HEK293 (cell line): ENCODE measurements at regions not wholly inside any gene's neighbourhood (a gene's known extent, or its start where the extent isn't known, plus 50 kb on each side); places are given as distances from the start of the nearest gene placed in this dataset.

Experiments used
- CTCF ChIA-PET: fragments of 350-600 bp; formaldehyde crosslinking; extraction: SDS; loops from one replicate; lab custom pipeline; 2021; ENCODE audit warnings: antibody characterized with exemption; lab: Yijun Ruan, JAX
- POLR2A ChIA-PET: fragments of 300-600 bp; formaldehyde crosslinking; extraction: SDS; loops from one replicate; lab custom pipeline; 2020; ENCODE audit warnings: antibody characterized with exemption, inconsistent platforms; lab: Yijun Ruan, JAX
- H3K27ac ChIP-seq: fragments of 200-500 bp; sonication (Bioruptor generic); 2 replicates; pipeline ENCODE4 v1.5.1; 2014; ENCODE audit warnings: low read depth, low read length, control low read depth, inconsistent platforms; ENCODE audit errors: extremely low read depth
- H3K36me3 ChIP-seq, 2 experiments: fragments of 200-500 bp in 1 of 2; sonication (Bioruptor generic) in 1 of 2; 1 replicate in 1 of 2; 2 replicates in 1 of 2; pipeline ENCODE4 v1.5.1; 2014 to 2017; ENCODE audit warnings: inconsistent platforms in 2 of 2, low read length in 2 of 2; ENCODE audit not compliant: control insufficient read depth in 2 of 2, insufficient read depth in 1 of 2
- H3K4me1 ChIP-seq: fragments of 200-500 bp; sonication (Bioruptor generic); 2 replicates; pipeline ENCODE4 v1.5.1; 2014; ENCODE audit warnings: mild to moderate bottlenecking, low read length, inconsistent platforms; ENCODE audit not compliant: control insufficient read depth, insufficient read depth
- H3K4me3 ChIP-seq: 2 replicates; pipeline ENCODE4 v1.5.1; 2011; ENCODE audit warnings: low read depth, mild to moderate bottlenecking, control low read depth, low read length, moderate library complexity
- H3K9me3 ChIP-seq: fragments of 200-500 bp; sonication (Bioruptor generic); 2 replicates; pipeline ENCODE4 v1.5.1; 2014; ENCODE audit warnings: low read depth, low read length, inconsistent platforms; ENCODE audit not compliant: control insufficient read depth, insufficient read depth
- BCL6B ChIP-seq: fragments of 450-650 bp; formaldehyde crosslinking; IDR thresholded peaks from 2 replicates; pipeline ENCODE4 v1.5.1; 2017; ENCODE audit warnings: missing biosample characterization, missing genetic modification characterization
- HOXC10 ChIP-seq: sonication (generic); formaldehyde crosslinking; IDR thresholded peaks from 2 replicates; pipeline ENCODE4 v1.8.1; 2023; ENCODE audit warnings: mild to moderate bottlenecking, missing genetic modification reagents
- PRDM2 ChIP-seq: fragments of 450-650 bp; formaldehyde crosslinking; IDR thresholded peaks from 2 replicates; pipeline ENCODE4 v1.5.1; 2016; ENCODE audit warnings: missing biosample characterization, missing genetic modification characterization, borderline replicate concordance
- RBAK ChIP-seq: fragments of 450-650 bp; formaldehyde crosslinking; IDR thresholded peaks from 2 replicates; pipeline ENCODE4 v1.5.1; 2016; ENCODE audit warnings: missing biosample characterization, missing genetic modification characterization
- SCRT1 ChIP-seq: fragments of 450-650 bp; formaldehyde crosslinking; IDR thresholded peaks from 2 replicates; pipeline ENCODE4 v1.5.1; 2016; ENCODE audit warnings: missing biosample characterization, missing genetic modification characterization, borderline replicate concordance
- ZNF2 ChIP-seq: fragments of 450-650 bp; formaldehyde crosslinking; IDR thresholded peaks from 2 replicates; pipeline ENCODE4 v1.5.1; 2016; ENCODE audit warnings: missing biosample characterization, missing genetic modification characterization
- ZNF292 ChIP-seq: fragments of 450-650 bp; formaldehyde crosslinking; IDR thresholded peaks from 2 replicates; pipeline ENCODE4 v1.5.1; 2016; ENCODE audit warnings: low read depth, missing biosample characterization, missing genetic modification characterization, borderline replicate concordance
- ZNF350 ChIP-seq: fragments of 450-650 bp; formaldehyde crosslinking; IDR thresholded peaks from 2 replicates; pipeline ENCODE4 v1.5.0; 2017; ENCODE audit warnings: missing biosample characterization, mild to moderate bottlenecking, missing genetic modification characterization
- ZNF426 ChIP-seq: fragments of 450-650 bp; formaldehyde crosslinking; IDR thresholded peaks from 2 replicates; pipeline ENCODE4 v1.5.1; 2017; ENCODE audit warnings: missing biosample characterization, missing genetic modification characterization, mild to moderate bottlenecking, inconsistent platforms, moderate library complexity
- ZNF473 ChIP-seq: fragments of 450-650 bp; formaldehyde crosslinking; IDR thresholded peaks from 2 replicates; pipeline ENCODE4 v1.5.1; 2017; ENCODE audit warnings: missing biosample characterization, missing genetic modification characterization
- ZNF548 ChIP-seq: fragments of 450-650 bp; formaldehyde crosslinking; IDR thresholded peaks from 2 replicates; pipeline ENCODE4 v1.5.1; 2016; ENCODE audit warnings: missing biosample characterization, missing genetic modification characterization
- ZNF677 ChIP-seq: fragments of 450-650 bp; IDR thresholded peaks from 2 replicates; pipeline ENCODE4 v1.5.0; 2018; ENCODE audit warnings: missing biosample characterization, mild to moderate bottlenecking, missing genetic modification characterization, moderate library complexity
- ZNF830 ChIP-seq: fragments of 450-650 bp; IDR thresholded peaks from 2 replicates; pipeline ENCODE4 v1.5.0; 2018; ENCODE audit warnings: missing biosample characterization, missing genetic modification characterization, low read depth, mild to moderate bottlenecking, moderate library complexity
- TF ChIP-seq, protein P1 (sequence below): fragments of 450-650 bp; formaldehyde crosslinking; IDR thresholded peaks from 2 replicates; pipeline ENCODE4 v1.5.1; 2017; ENCODE audit warnings: missing biosample characterization, missing genetic modification characterization

DNA sequence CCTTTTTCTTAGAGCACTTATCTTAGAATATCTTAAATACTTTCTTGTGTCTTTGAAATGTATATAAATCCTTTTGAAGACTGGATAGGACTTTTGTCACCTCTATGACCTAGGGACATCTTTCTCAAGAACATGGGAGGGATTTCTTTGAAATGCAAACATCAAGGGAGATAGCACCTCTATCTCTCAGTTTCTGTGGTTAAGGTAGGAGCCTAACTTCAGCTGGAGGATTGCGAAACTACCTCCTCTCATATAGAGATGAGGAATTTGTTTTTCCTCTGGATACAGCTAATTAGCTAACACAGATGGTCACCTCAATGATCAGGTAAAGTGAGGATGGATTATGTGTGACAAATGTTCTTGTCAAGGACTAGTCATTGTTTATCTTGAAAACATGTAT lies 631.3 kb upstream of the IMPG1 start:
- ChIA-PET POLR2A (no interaction called here), CTCF (interaction anchor here (0.6 to 0.7 kb wide), 2 partner anchors 8 to 9 kb away, joined by 3 to 4 read pairs; no protein-coding TSS in a partner anchor)
- no peak for TF ChIP-seq ZNF677 (tag by site-specific recombination)
- TF ChIP-seq PRDM2 (tag by site-specific recombination), result no peak
- Histone ChIP-seq H3K4me1 (no peaks in the 10 kb centered on the region), H3K9me3 (no peaks in the 10 kb centered on the region), H3K4me3 (no peak overlapping the region), H3K36me3 (no peaks in the 10 kb centered on the region), H3K27ac (no peak overlapping the region)

GRCh38 chr6:76703285-76703684 lies 630.8 kb upstream of the IMPG1 start:
- Histone ChIP-seq H3K36me3 (no peaks in the 10 kb centered on the region), H3K9me3 (no peaks in the 10 kb centered on the region), H3K27ac (no peak overlapping the region), H3K4me1 (no peaks in the 10 kb centered on the region), H3K4me3 (no peak overlapping the region)
- no peak for TF ChIP-seq RBAK (tag by site-specific recombination)
- TF ChIP-seq BCL6B (tag by site-specific recombination), result no peak
- TF ChIP-seq ZNF2 (tag by site-specific recombination), result no peak
- TF ChIP-seq ZNF473, result no peak
- no peak for TF ChIP-seq ZNF830
- no peak for TF ChIP-seq ZNF292 (tag by site-specific recombination)
- TF ChIP-seq HOXC10 (CRISPR knock-in tag), result no peak
- no peak for TF ChIP-seq SCRT1
- TF ChIP-seq ZNF350 (tag by site-specific recombination), result no peak
- TF ChIP-seq ZNF548 (tag by site-specific recombination), result no peak
- no peak for TF ChIP-seq ZNF426 (tag by site-specific recombination)
- TF ChIP-seq, protein P1, sequence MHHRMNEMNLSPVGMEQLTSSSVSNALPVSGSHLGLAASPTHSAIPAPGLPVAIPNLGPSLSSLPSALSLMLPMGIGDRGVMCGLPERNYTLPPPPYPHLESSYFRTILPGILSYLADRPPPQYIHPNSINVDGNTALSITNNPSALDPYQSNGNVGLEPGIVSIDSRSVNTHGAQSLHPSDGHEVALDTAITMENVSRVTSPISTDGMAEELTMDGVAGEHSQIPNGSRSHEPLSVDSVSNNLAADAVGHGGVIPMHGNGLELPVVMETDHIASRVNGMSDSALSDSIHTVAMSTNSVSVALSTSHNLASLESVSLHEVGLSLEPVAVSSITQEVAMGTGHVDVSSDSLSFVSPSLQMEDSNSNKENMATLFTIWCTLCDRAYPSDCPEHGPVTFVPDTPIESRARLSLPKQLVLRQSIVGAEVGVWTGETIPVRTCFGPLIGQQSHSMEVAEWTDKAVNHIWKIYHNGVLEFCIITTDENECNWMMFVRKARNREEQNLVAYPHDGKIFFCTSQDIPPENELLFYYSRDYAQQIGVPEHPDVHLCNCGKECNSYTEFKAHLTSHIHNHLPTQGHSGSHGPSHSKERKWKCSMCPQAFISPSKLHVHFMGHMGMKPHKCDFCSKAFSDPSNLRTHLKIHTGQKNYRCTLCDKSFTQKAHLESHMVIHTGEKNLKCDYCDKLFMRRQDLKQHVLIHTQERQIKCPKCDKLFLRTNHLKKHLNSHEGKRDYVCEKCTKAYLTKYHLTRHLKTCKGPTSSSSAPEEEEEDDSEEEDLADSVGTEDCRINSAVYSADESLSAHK, result no peak
- ChIA-PET CTCF (interaction anchor here (0.6 kb wide), 1 partner anchor 9 kb away, joined by 4 read pairs; no protein-coding TSS in a partner anchor), POLR2A (no interaction called here)
